ENCODE measurements at regions not wholly inside any gene's neighbourhood (a gene's known extent, or its start where the extent isn't known, plus 50 kb on each side); places are given as distances from the start of the nearest gene placed in this dataset.

GRCh38 chr14:22502007-22502406 lies 87.0 kb downstream of the DAD1 start:
- Histone ChIP-seq H3K27ac (ENCODE audit: control insufficient read depth, insufficient read depth) (peak overlapping the region; percentile 36; the same call in 1 of the 2 replicates), H3K9me3 (replicated peaks; ENCODE audit: control insufficient read depth, insufficient read depth, low read length) (no peaks in the 10 kb centered on the region; the same call in 2 of the 3 replicates), H3K4me1 (ENCODE audit: control insufficient read depth, insufficient read depth, low read length) (peaks cover 41% of the 10 kb centered on the region), H3K36me3 (ENCODE audit: control insufficient read depth in 2 of 2, insufficient read depth in 2 of 2, low read length in 1 of 2) (no peaks in the 10 kb centered on the region; a peak in 1 of 4 replicates), H3K4me3 (no peak overlapping the region), H4K20me1 (ENCODE audit: control insufficient read depth, insufficient read depth) (no peaks in the 10 kb centered on the region), H2AFZ (ENCODE audit: control insufficient read depth, low read depth, low read length) (no peak overlapping the region), H3K27me3 (replicated peaks in 1 of 2; ENCODE audit: control insufficient read depth in 2 of 2, insufficient read depth in 2 of 2, low read length in 1 of 2) (no peaks in the 10 kb centered on the region), H3K9ac (ENCODE audit: control insufficient read depth, insufficient read depth, low read length) (no peak overlapping the region), H3K79me2 (ENCODE audit: control insufficient read depth, insufficient read depth, low read length) (peaks cover 30% of the 10 kb centered on the region), H3K4me2 (ENCODE audit: control insufficient read depth, insufficient read depth) (no peak overlapping the region; the same call in 1 of the 2 replicates)
- in situ Hi-C loops (cut with MboI) (no loop called here), intact Hi-C loops (cut with micrococcal nuclease; ENCODE audit: unreplicated experiment) (no loop called here)
- POLR2A ChIA-PET = interaction anchor here (19.9 to 35.4 kb wide), 3 partner anchors 1 to 28 kb away, joined by 339 to 875 read pairs (median 875); no protein-coding TSS in a partner anchor
- WGBS (ENCODE audit: insufficient coverage, insufficient replicate concordance, low lambda C conversion rate, missing lambda C conversion rate) = 93% methylated on average over 10 of the region's 10 CpGs
- SMC1A ChIA-PET (ENCODE audit: uncharacterized antibody, unreplicated experiment) = interaction anchor here (0.7 to 19.9 kb wide), 12 partner anchors 7 to 114 kb away, joined by 3 to 357 read pairs (median 4); no protein-coding TSS in a partner anchor
- ATAC-seq (no peak), DNase-seq (ENCODE audit: low read depth, low spot score) (no peak), FAIRE-seq (no peak)
- CTCF ChIA-PET = interaction anchor here (0.7 to 2.2 kb wide), 5 partner anchors 22 to 339 kb away, joined by 3 to 5 read pairs (median 4); no protein-coding TSS in a partner anchor
- BruUV-seq (replicated peaks) = no TSS peak
- RAD21 ChIA-PET (ENCODE audit: unreplicated experiment) = interaction anchor here (1.0 to 27.9 kb wide), 5 partner anchors 6 to 68 kb away, joined by 3 to 797 read pairs (median 83); no protein-coding TSS in a partner anchor
- no peak for TF ChIP-seq RAD21 (IDR thresholded peaks at IDR 0.05; ENCODE audit: insufficient read depth, low read depth, low read length)
- TF ChIP-seq GABPA (IDR thresholded peaks at IDR 0.05; ENCODE audit: low read depth) = no peak
- no peak for TF ChIP-seq ETV6 (conservative IDR thresholded peaks at IDR 0.05 in 1 of 2, IDR thresholded peaks at IDR 0.05 in 1 of 2; ENCODE audit: borderline replicate concordance in 1 of 2, low read depth in 1 of 2)

GRCh38 chr14:22500954-22501726 lies 87.9 kb downstream of the DAD1 start:
- Histone ChIP-seq H3K79me2 (ENCODE audit: control insufficient read depth, insufficient read depth, low read length) (peaks cover 21% of the 10 kb centered on the region), H3K27ac (ENCODE audit: control insufficient read depth, insufficient read depth) (no peak overlapping the region), H3K4me2 (ENCODE audit: control insufficient read depth, insufficient read depth) (no peak overlapping the region), H3K4me1 (ENCODE audit: control insufficient read depth, insufficient read depth, low read length) (peaks cover 41% of the 10 kb centered on the region), H3K9ac (ENCODE audit: control insufficient read depth, insufficient read depth, low read length) (no peak overlapping the region; the same call in 1 of the 2 replicates), H3K4me3 (no peak overlapping the region), H3K27me3 (replicated peaks in 1 of 2; ENCODE audit: control insufficient read depth in 2 of 2, insufficient read depth in 2 of 2, low read length in 1 of 2) (no peaks in the 10 kb centered on the region), H3K36me3 (ENCODE audit: control insufficient read depth in 2 of 2, insufficient read depth in 2 of 2, low read length in 1 of 2) (no peaks in the 10 kb centered on the region; a peak in 1 of 4 replicates), H3K9me3 (replicated peaks; ENCODE audit: control insufficient read depth, insufficient read depth, low read length) (no peaks in the 10 kb centered on the region; the same call in 2 of the 3 replicates), H4K20me1 (ENCODE audit: control insufficient read depth, insufficient read depth) (no peaks in the 10 kb centered on the region), H2AFZ (ENCODE audit: control insufficient read depth, low read depth, low read length) (no peak overlapping the region; the same call in 1 of the 2 replicates)
- intact Hi-C loops (cut with micrococcal nuclease; ENCODE audit: unreplicated experiment) = no loop called here
- ChIA-PET RAD21 (ENCODE audit: unreplicated experiment) (interaction anchor here (1.0 to 27.9 kb wide), 4 partner anchors 7 to 47 kb away, joined by 3 to 797 read pairs (median 401); no protein-coding TSS in a partner anchor), CTCF (interaction anchor here (0.7 to 2.2 kb wide), 10 partner anchors 9 to 111 kb away, joined by 3 to 5 read pairs (median 4); no protein-coding TSS in a partner anchor), POLR2A (interaction anchor here (0.6 to 35.4 kb wide), 6 partner anchors 0 to 802 kb away, joined by 3 to 875 read pairs (median 171); no protein-coding TSS in a partner anchor), SMC1A (ENCODE audit: uncharacterized antibody, unreplicated experiment) (interaction anchor here (0.7 to 19.9 kb wide), 17 partner anchors 7 to 59 kb away, joined by 3 to 357 read pairs (median 5); no protein-coding TSS in a partner anchor)
- WGBS (ENCODE audit: insufficient coverage, insufficient replicate concordance, low lambda C conversion rate, missing lambda C conversion rate) = 79% methylated on average over 10 of the region's 10 CpGs
- BruUV-seq (replicated peaks) = no TSS peak
- in situ Hi-C loops (cut with MboI) = no loop called here
- TF ChIP-seq NR2C2 (IDR thresholded peaks at IDR 0.05; ENCODE audit: borderline replicate concordance, control insufficient read depth, insufficient read length, low read depth) = no peak
- TF ChIP-seq YBX1 (IDR thresholded peaks at IDR 0.05) = no peak
- no peak for TF ChIP-seq TBL1XR1 (IDR thresholded peaks at IDR 0.05; ENCODE audit: low read depth, low read length)
- no peak for TF ChIP-seq ATF3 (IDR thresholded peaks at IDR 0.05; ENCODE audit: borderline replicate concordance, extremely low read depth, low read depth, low read length)
- TF ChIP-seq IKZF1 (conservative IDR thresholded peaks at IDR 0.05) = 0 out of 2 replicates have a peak, but pooled peaks have one; percentile 21
- no peak for FAIRE-seq
- no peak for ATAC-seq
- DNase-seq (ENCODE audit: low read depth, low spot score) = no peak
